SK-N-SH treated with all-trans-retinoic acid at 6 μM for 48 hours (cell line): ENCODE measurements at regions not wholly inside any gene's neighbourhood (a gene's known extent, or its start where the extent isn't known, plus 50 kb on each side); places are given as distances from the start of the nearest gene placed in this dataset.

Source experiments
- BACH2 ChIP-seq: fragments of 250-450 bp; sonication (Bioruptor Pico); IDR thresholded peaks from 2 replicates; pipeline ENCODE4 v1.9.0; 2021; ENCODE audit warnings: mild to moderate bottlenecking, borderline replicate concordance
- GLIS3 ChIP-seq: fragments of 250-450 bp; sonication (Bioruptor Pico); IDR thresholded peaks from 2 replicates; pipeline ENCODE4 v1.5.0; 2020; ENCODE audit warnings: mild to moderate bottlenecking, moderate library complexity
- ISL1 ChIP-seq: fragments of 250-450 bp; sonication (Bioruptor Pico); IDR thresholded peaks from 2 replicates; pipeline ENCODE4 v2.1.2; 2022; ENCODE audit warnings: mild to moderate bottlenecking, moderate library complexity
- OSR1 ChIP-seq: fragments of 250-450 bp; sonication (Bioruptor Pico); IDR thresholded peaks from 2 replicates; pipeline ENCODE4 v1.8.0; 2022; ENCODE audit warnings: moderate library complexity, mild to moderate bottlenecking, inconsistent platforms
- PPARA ChIP-seq: fragments of 250-450 bp; sonication (Bioruptor Pico); IDR thresholded peaks from 2 replicates; pipeline ENCODE4 v1.5.0; 2020; ENCODE audit warnings: mild to moderate bottlenecking, borderline replicate concordance
- TOX ChIP-seq: fragments of 250-450 bp; sonication (Bioruptor Pico); IDR thresholded peaks from 2 replicates; pipeline ENCODE4 v1.8.0; 2021; ENCODE audit warnings: mild to moderate bottlenecking, moderate library complexity, borderline replicate concordance
- ZFP3 ChIP-seq: fragments of 250-450 bp; sonication (Bioruptor Pico); IDR thresholded peaks from 2 replicates; pipeline ENCODE4 v1.5.0; 2020; ENCODE audit warnings: mild to moderate bottlenecking, moderate library complexity
- TF ChIP-seq, protein P1 (sequence below): fragments of 250-450 bp; sonication (Bioruptor Pico); IDR thresholded peaks from 2 replicates; pipeline ENCODE4 v1.8.0; 2020; ENCODE audit warnings: mild to moderate bottlenecking, moderate library complexity, borderline replicate concordance

DNA sequence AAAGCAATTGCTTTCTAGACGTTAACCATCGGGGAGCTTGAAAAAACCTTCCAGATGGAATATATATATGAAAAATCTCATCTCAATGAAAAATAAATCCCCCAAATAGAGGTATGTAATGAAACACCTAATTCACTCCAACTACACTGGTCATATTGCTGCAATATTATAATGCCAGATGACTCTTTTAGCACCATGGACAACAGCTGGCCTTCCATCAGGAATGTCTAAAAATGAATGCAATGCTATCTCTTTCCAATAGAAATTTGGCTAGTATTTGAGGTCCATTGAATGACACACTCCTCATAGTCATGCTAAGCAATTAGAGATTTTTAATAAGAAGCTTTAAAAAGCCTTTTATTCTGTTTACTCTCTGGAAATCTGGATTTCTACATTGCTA is 340.2 kb upstream of the BRINP1 start:
- TF ChIP-seq PPARA (CRISPR knock-in tag), result no peak
- no peak for TF ChIP-seq BACH2 (CRISPR knock-in tag)
- TF ChIP-seq OSR1 (CRISPR knock-in tag), result no peak
- no peak for TF ChIP-seq GLIS3
- TF ChIP-seq, protein P1, sequence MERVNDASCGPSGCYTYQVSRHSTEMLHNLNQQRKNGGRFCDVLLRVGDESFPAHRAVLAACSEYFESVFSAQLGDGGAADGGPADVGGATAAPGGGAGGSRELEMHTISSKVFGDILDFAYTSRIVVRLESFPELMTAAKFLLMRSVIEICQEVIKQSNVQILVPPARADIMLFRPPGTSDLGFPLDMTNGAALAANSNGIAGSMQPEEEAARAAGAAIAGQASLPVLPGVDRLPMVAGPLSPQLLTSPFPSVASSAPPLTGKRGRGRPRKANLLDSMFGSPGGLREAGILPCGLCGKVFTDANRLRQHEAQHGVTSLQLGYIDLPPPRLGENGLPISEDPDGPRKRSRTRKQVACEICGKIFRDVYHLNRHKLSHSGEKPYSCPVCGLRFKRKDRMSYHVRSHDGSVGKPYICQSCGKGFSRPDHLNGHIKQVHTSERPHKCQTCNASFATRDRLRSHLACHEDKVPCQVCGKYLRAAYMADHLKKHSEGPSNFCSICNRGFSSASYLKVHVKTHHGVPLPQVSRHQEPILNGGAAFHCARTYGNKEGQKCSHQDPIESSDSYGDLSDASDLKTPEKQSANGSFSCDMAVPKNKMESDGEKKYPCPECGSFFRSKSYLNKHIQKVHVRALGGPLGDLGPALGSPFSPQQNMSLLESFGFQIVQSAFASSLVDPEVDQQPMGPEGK (CRISPR knock-in tag), result no peak
- TF ChIP-seq ISL1 (CRISPR knock-in tag), result no peak
- TF ChIP-seq ZFP3 (CRISPR knock-in tag), result no peak
- TF ChIP-seq TOX (CRISPR knock-in tag), result no peak
